WTC11 (cell line): ENCODE measurements at regions not wholly inside any gene's neighbourhood (a gene's known extent, or its start where the extent isn't known, plus 50 kb on each side); places are given as distances from the start of the nearest gene placed in this dataset.

Source experiments
- ATAC-seq: fragments of 200-7000 bp; cut with Tn5 transposase; 2 replicates; pipeline ENCODE4 v1.10.0; 2021; ENCODE audit warnings: mild to moderate bottlenecking, moderate library complexity
- CTCF ChIA-PET: fragments of 300-600 bp; sonication (Branson Sonifier 250); formaldehyde crosslinking; loops from one replicate; lab custom pipeline; 2021; ENCODE audit warnings: antibody characterized with exemption; lab: Charles Lee
- POLR2A ChIA-PET: fragments of 350-600 bp; sonication (Branson Sonifier 250); formaldehyde crosslinking; loops from one replicate; lab custom pipeline; 2021; ENCODE audit warnings: antibody characterized with exemption; lab: Charles Lee
- DNase-seq: peaks from one replicate; pipeline ENCODE4 v3.0.0; 2021; ENCODE audit warnings: low spot score
- H3K27ac Mint-ChIP-seq: 2 replicates; pipeline ENCODE4 v1.8.0; 2021; ENCODE audit warnings: mixed read lengths
- H3K27me3 Mint-ChIP-seq: 2 replicates; pipeline ENCODE4 v1.8.0; 2021; ENCODE audit warnings: low read depth, mild to moderate bottlenecking, moderate library complexity, mixed read lengths
- H3K36me3 Mint-ChIP-seq: 2 replicates; pipeline ENCODE4 v1.8.0; 2021; ENCODE audit warnings: mixed read lengths
- H3K4me1 Mint-ChIP-seq: 2 replicates; pipeline ENCODE4 v1.8.0; 2022; ENCODE audit warnings: mixed read lengths
- H3K4me3 Mint-ChIP-seq: 2 replicates; pipeline ENCODE4 v1.8.0; 2021; ENCODE audit warnings: mild to moderate bottlenecking, moderate library complexity, mixed read lengths
- H3K9me3 Mint-ChIP-seq: 2 replicates; pipeline ENCODE4 v1.8.0; 2021; ENCODE audit warnings: mixed read lengths
- ARID4B ChIP-seq: sonication (generic); formaldehyde crosslinking; IDR thresholded peaks from 2 replicates; pipeline ENCODE4 v1.8.0; 2023; ENCODE audit warnings: missing genetic modification reagents, mild to moderate bottlenecking, borderline replicate concordance
- ATF1 ChIP-seq: sonication (generic); formaldehyde crosslinking; IDR thresholded peaks from 2 replicates; pipeline ENCODE4 v1.8.1; 2023; ENCODE audit warnings: mild to moderate bottlenecking, moderate library complexity, missing genetic modification reagents
- ATF2 ChIP-seq: sonication (generic); formaldehyde crosslinking; IDR thresholded peaks from 2 replicates; pipeline ENCODE4 v1.8.1; 2022; ENCODE audit warnings: low read depth, missing genetic modification reagents, borderline replicate concordance
- CDX4 ChIP-seq: fragments of 250-450 bp; sonication (Bioruptor Pico); IDR thresholded peaks from 2 replicates; pipeline ENCODE4 v1.9.0; 2021; ENCODE audit warnings: moderate library complexity, mild to moderate bottlenecking, inconsistent platforms, borderline replicate concordance
- E2F1 ChIP-seq: sonication (generic); formaldehyde crosslinking; IDR thresholded peaks from 2 replicates; pipeline ENCODE4 v1.8.0; 2022; ENCODE audit warnings: mild to moderate bottlenecking, missing genetic modification reagents
- E2F4 ChIP-seq: sonication (generic); formaldehyde crosslinking; IDR thresholded peaks from 2 replicates; pipeline ENCODE4 v1.8.1; 2022; ENCODE audit warnings: low read depth, mild to moderate bottlenecking, moderate library complexity, missing genetic modification reagents, borderline replicate concordance
- ESRRA ChIP-seq: sonication (generic); formaldehyde crosslinking; IDR thresholded peaks from 2 replicates; pipeline ENCODE4 v1.8.1; 2022; ENCODE audit warnings: mild to moderate bottlenecking, missing genetic modification reagents, borderline replicate concordance
- FOXK1 ChIP-seq: sonication (generic); formaldehyde crosslinking; IDR thresholded peaks from 2 replicates; pipeline ENCODE4 v1.8.0; 2022; ENCODE audit warnings: mild to moderate bottlenecking, moderate library complexity, missing genetic modification reagents
- GRHL2 ChIP-seq: fragments of 250-450 bp; sonication (Bioruptor Pico); IDR thresholded peaks from 2 replicates; pipeline ENCODE4 v1.8.0; 2022; ENCODE audit warnings: mild to moderate bottlenecking, moderate library complexity; ENCODE audit not compliant: insufficient replicate concordance, severe bottlenecking
- JAZF1 ChIP-seq: fragments of 250-450 bp; sonication (Bioruptor Pico); IDR thresholded peaks from 2 replicates; pipeline ENCODE4 v1.9.0; 2021; ENCODE audit warnings: moderate library complexity, mild to moderate bottlenecking, inconsistent platforms
- KAT7 ChIP-seq: sonication (generic); formaldehyde crosslinking; IDR thresholded peaks from 2 replicates; pipeline ENCODE4 v1.8.1; 2023; ENCODE audit warnings: missing genetic modification reagents, mild to moderate bottlenecking, borderline replicate concordance
- MAX ChIP-seq: sonication (generic); formaldehyde crosslinking; IDR thresholded peaks from 2 replicates; pipeline ENCODE4 v1.8.0; 2022; ENCODE audit warnings: mild to moderate bottlenecking, missing genetic modification reagents
- NR1H2 ChIP-seq: sonication (generic); formaldehyde crosslinking; IDR thresholded peaks from 2 replicates; pipeline ENCODE4 v1.9.0; 2021; ENCODE audit warnings: mild to moderate bottlenecking, moderate library complexity, missing genetic modification reagents
- PRDM15 ChIP-seq: sonication (generic); formaldehyde crosslinking; IDR thresholded peaks from 2 replicates; pipeline ENCODE4 v1.8.0; 2022; ENCODE audit warnings: missing genetic modification reagents
- RORB ChIP-seq: fragments of 250-450 bp; sonication (Bioruptor Pico); IDR thresholded peaks from 2 replicates; pipeline ENCODE4 v1.9.0; 2021; ENCODE audit warnings: mild to moderate bottlenecking
- SMAD3 ChIP-seq: sonication (generic); formaldehyde crosslinking; IDR thresholded peaks from 2 replicates; pipeline ENCODE4 v1.8.0; 2022; ENCODE audit warnings: missing genetic modification reagents, mild to moderate bottlenecking, borderline replicate concordance
- SOX15 ChIP-seq: fragments of 250-450 bp; sonication (Bioruptor Pico); IDR thresholded peaks from 2 replicates; pipeline ENCODE4 v1.9.0; 2021; ENCODE audit warnings: mild to moderate bottlenecking
- STAT6 ChIP-seq: sonication (generic); formaldehyde crosslinking; conservative IDR thresholded peaks from 2 replicates; pipeline ENCODE4 v1.8.1; 2023; ENCODE audit warnings: mild to moderate bottlenecking, low read depth, missing genetic modification reagents, moderate library complexity
- ZNF416 ChIP-seq: fragments of 250-450 bp; sonication (Bioruptor Pico); IDR thresholded peaks from 2 replicates; pipeline ENCODE4 v1.9.0; 2021; ENCODE audit warnings: mild to moderate bottlenecking, inconsistent platforms
- ZNF671 ChIP-seq: fragments of 250-450 bp; sonication (Bioruptor Pico); IDR thresholded peaks from 2 replicates; pipeline ENCODE4 v1.8.0; 2021; ENCODE audit warnings: mild to moderate bottlenecking

GRCh38 chr18:39806525-39806924, 2148.5 kb upstream of the PIK3C3 start (continued):
- TF ChIP-seq ATF1 (CRISPR knock-in tag) (no peak), JAZF1 (no peak), ATF2 (CRISPR knock-in tag) (no peak)

GRCh38 chr18:39805218-39805617, 2149.8 kb upstream of the PIK3C3 start:
- peaks cover 28% of the 10 kb centered on the region for H3K36me3 Mint-ChIP-seq
- no peak for DNase-seq
- CTCF ChIA-PET, result no interaction called here
- POLR2A ChIA-PET, result no interaction called here
- no peaks in the 10 kb centered on the region; the same call in 1 of the 2 replicates for H3K27me3 Mint-ChIP-seq
- H3K4me3 Mint-ChIP-seq, result no peak overlapping the region
- H3K27ac Mint-ChIP-seq, result no peak overlapping the region
- peaks cover 32% of the 10 kb centered on the region for H3K9me3 Mint-ChIP-seq
- ATAC-seq, result no peak
- H3K4me1 Mint-ChIP-seq, result peaks cover 3% of the 10 kb centered on the region; the same call in 1 of the 2 replicates
- TF ChIP-seq NR1H2 (no peak), SMAD3 (no peak), SOX15 (CRISPR knock-in tag) (no peak), ZNF416 (no peak), E2F1 (CRISPR knock-in tag) (no peak), CDX4 (CRISPR knock-in tag) (no peak), MAX (CRISPR knock-in tag) (no peak), ZNF671 (CRISPR knock-in tag) (no peak), KAT7 (CRISPR knock-in tag) (no peak), ARID4B (no peak), ESRRA (no peak), RORB (CRISPR knock-in tag) (no peak), GRHL2 (no peak), STAT6 (CRISPR knock-in tag) (no peak), FOXK1 (CRISPR knock-in tag) (no peak), PRDM15 (CRISPR knock-in tag) (no peak), E2F4 (CRISPR knock-in tag) (no peak)
